K562 (cell line): ENCODE measurements at regions not wholly inside any gene's neighbourhood (a gene's known extent, or its start where the extent isn't known, plus 50 kb on each side); places are given as distances from the start of the nearest gene placed in this dataset.

Experiments used
- ATAC-seq: fragments of 200-7000 bp; cut with Tn5 transposase; 3 replicates; pipeline ENCODE4 v1.9.1; 2020; ENCODE audit warnings: moderate library complexity
- BruUV-seq: library from RNA; stranded (reverse); fragments of 400-500 nt; replicated peaks from 2 replicates; lab custom pipeline; 2021; lab: Mats Ljungman, UMichigan
- CTCF ChIA-PET: fragments of 300-600 bp; formaldehyde crosslinking; extraction: SDS; loops from one replicate; lab custom pipeline; 2021; ENCODE audit warnings: low intra/inter-chr PET ratio; lab: Yijun Ruan, JAX
- POLR2A ChIA-PET: fragments of 300-600, 350-650 bp; sonication (Branson Sonifier 250); formaldehyde crosslinking; extraction: SDS; loops from one replicate; lab custom pipeline; 2021; ENCODE audit warnings: antibody characterized with exemption, inconsistent platforms; lab: Yijun Ruan, JAX
- DNase-seq, 4 experiments: peaks; one replicate each; pipeline versions ENCODE4 v3.0.0 to v3.0.0-alpha.2; 2011 to 2018; ENCODE audit warnings: low spot score in 3 of 4, mixed read lengths in 3 of 4; ENCODE audit errors: extremely low read depth in 1 of 4
- FAIRE-seq: peaks from 2 replicates; lab custom pipeline; 2011; peaks lifted over from hg19 to GRCh38; lab: Jason Lieb, UNC
- H2AFZ ChIP-seq: 2 replicates; pipeline ENCODE4 v1.6.0; 2011; ENCODE audit warnings: low read depth, low read length, control low read depth, inconsistent platforms
- H3K27ac ChIP-seq: fragments of 200-600 bp; 3 replicates; pipeline ENCODE4 v1.8.0; 2011; ENCODE audit warnings: low read depth, mild to moderate bottlenecking, control low read depth, inconsistent platforms, low read length, moderate library complexity, mixed read lengths; ENCODE audit errors: extremely low read depth
- H3K27me3 ChIP-seq, 2 experiments: fragments of 300-600 bp in 1 of 2; 2 replicates in 1 of 2; 3 replicates in 1 of 2; pipeline versions ENCODE4 v1.6.0 to v1.8.0; 2011; ENCODE audit warnings: inconsistent platforms in 2 of 2, low read length in 2 of 2, mild to moderate bottlenecking in 1 of 2, mixed read lengths in 1 of 2, moderate library complexity in 1 of 2; ENCODE audit not compliant: control insufficient read depth in 2 of 2, insufficient read depth in 2 of 2
- H3K36me3 ChIP-seq: fragments of 300-600 bp; 3 replicates; pipeline ENCODE4 v1.8.0; 2011; ENCODE audit warnings: mild to moderate bottlenecking, low read length, inconsistent platforms; ENCODE audit not compliant: control insufficient read depth, insufficient read depth
- H3K4me1 ChIP-seq, 2 experiments: fragments of 200-600 bp in 1 of 2; replicated peaks in 1 of 2; 2 replicates in 1 of 2; 3 replicates in 1 of 2; pipeline versions ENCODE4 v1.5.1 to v1.8.0; 2011; ENCODE audit warnings: inconsistent platforms in 2 of 2, low read length in 2 of 2, mild to moderate bottlenecking in 1 of 2, mixed read lengths in 1 of 2, moderate library complexity in 1 of 2; ENCODE audit not compliant: control insufficient read depth in 2 of 2, insufficient read depth in 2 of 2
- H3K4me2 ChIP-seq: 2 replicates; pipeline ENCODE4 v1.6.1; 2011; ENCODE audit warnings: low read length, control low read depth, inconsistent platforms, mixed read lengths; ENCODE audit not compliant: insufficient read depth
- H3K4me3 ChIP-seq: fragments of 200-600 bp; sonication (generic), shearing (Covaris generic); 2 replicates; pipeline ENCODE4 v1.5.1; 2016; ENCODE audit warnings: control low read depth, inconsistent platforms
- H3K79me2 ChIP-seq: fragments of 200-600 bp; 3 replicates; pipeline ENCODE4 v1.8.0; 2011; ENCODE audit warnings: low read length, inconsistent platforms; ENCODE audit not compliant: control insufficient read depth, insufficient read depth
- H3K9ac ChIP-seq, 2 experiments: 2 replicates each; pipeline versions ENCODE4 v1.6.0 to v1.6.1; 2011; ENCODE audit warnings: low read depth in 2 of 2, low read length in 2 of 2, control low read depth in 1 of 2, inconsistent platforms in 1 of 2, mild to moderate bottlenecking in 1 of 2, mixed read lengths in 1 of 2; ENCODE audit not compliant: insufficient read depth in 1 of 2
- H3K9me1 ChIP-seq: one replicate; pipeline ENCODE4 v1.6.0; 2011; ENCODE audit warnings: inconsistent platforms, mild to moderate bottlenecking, low read length, moderate library complexity; ENCODE audit not compliant: control insufficient read depth, insufficient read depth
- H3K9me3 ChIP-seq: replicated peaks from 2 replicates; pipeline ENCODE4 v1.5.1; 2011; ENCODE audit warnings: low read depth, low read length, inconsistent platforms; ENCODE audit not compliant: control insufficient read depth, insufficient read depth
- H4K20me1 ChIP-seq: replicated peaks from 2 replicates; pipeline ENCODE4 v1.6.1; 2011; ENCODE audit warnings: low read length, inconsistent platforms, mixed read lengths; ENCODE audit not compliant: control insufficient read depth, insufficient read depth
- CTCF ChIP-seq, 3 experiments: IDR thresholded peaks in 2 of 3; conservative IDR thresholded peaks in 1 of 3; 2 replicates each; pipeline ENCODE4 v1.5.1; 2011 to 2012; ENCODE audit warnings: low read length in 3 of 3, mild to moderate bottlenecking in 3 of 3, control low read depth in 2 of 3, improper control_type of control experiment in 1 of 3, inconsistent platforms in 1 of 3, low read depth in 1 of 3, mixed read lengths in 1 of 3, moderate library complexity in 1 of 3; ENCODE audit not compliant: insufficient read depth in 2 of 3
- SPI1 ChIP-seq: IDR thresholded peaks from 2 replicates; pipeline ENCODE4 v1.6.1; 2011; ENCODE audit warnings: low read depth, low read length, control low read depth, borderline replicate concordance
- WGBS: fragments of 100-300 bp; shearing (Covaris generic); methylation state at CpG from one replicate; pipeline ENCODE4 v1.1.6; 2016; ENCODE audit warnings: low coverage, mixed read lengths; ENCODE audit not compliant: insufficient coverage; ENCODE audit errors: missing lambda C conversion rate; 5-methylcytosine and 5-hydroxymethylcytosine counted together
- in situ Hi-C: fragments of 300-500 bp; cut with MboI; formaldehyde crosslinking; loops from 4 replicates; pipeline ENCODE4 v1.15.0; 2018; ENCODE audit warnings: inconsistent platforms, mixed read lengths
- intact Hi-C: fragments of 100-400 bp; cut with micrococcal nuclease; formaldehyde crosslinking; loops from 2 replicates; pipeline ENCODE4 v1.14.2; 2022
- TF ChIP-seq, protein P1 (sequence below): sonication (generic); formaldehyde crosslinking; IDR thresholded peaks from 2 replicates; pipeline ENCODE4 v1.8.0; 2022; ENCODE audit warnings: mild to moderate bottlenecking, missing genetic modification reagents

- no peaks in the 10 kb centered on the region for H3K9me1 ChIP-seq
- FAIRE-seq (no peak), ATAC-seq (no peak), DNase-seq (peak in 3 of 4 experiments; percentile 1 to 10 (median 7))
- no peaks in the 10 kb centered on the region for H3K27me3 ChIP-seq
- intact Hi-C loops (no loop called here), in situ Hi-C loops (no loop called here)
- H2AFZ ChIP-seq = no peak overlapping the region
- H3K9ac ChIP-seq = no peak overlapping the region
- WGBS = 0% methylated on average over 8 of the region's 8 CpGs
- H3K9me3 ChIP-seq = no peaks in the 10 kb centered on the region
- H3K36me3 ChIP-seq = no peaks in the 10 kb centered on the region
- BruUV-seq = no TSS peak
- H3K4me3 ChIP-seq = no peak overlapping the region
- no peaks in the 10 kb centered on the region for H4K20me1 ChIP-seq
- POLR2A ChIA-PET = no interaction called here
- H3K4me2 ChIP-seq = no peak overlapping the region
- no peak overlapping the region for H3K27ac ChIP-seq
- H3K4me1 ChIP-seq = no peaks in the 10 kb centered on the region
- peak; percentile 60 for TF ChIP-seq SPI1
- TF ChIP-seq, protein P1, sequence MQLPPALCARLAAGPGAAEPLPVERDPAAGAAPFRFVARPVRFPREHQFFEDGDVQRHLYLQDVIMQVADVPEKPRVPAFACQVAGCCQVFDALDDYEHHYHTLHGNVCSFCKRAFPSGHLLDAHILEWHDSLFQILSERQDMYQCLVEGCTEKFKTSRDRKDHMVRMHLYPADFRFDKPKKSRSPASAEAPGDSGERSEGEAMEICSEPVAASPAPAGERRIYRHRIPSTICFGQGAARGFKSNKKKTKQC (CRISPR knock-in tag) = no peak
- TF ChIP-seq CTCF (IDR thresholded peaks at IDR 0.05 in 2 of 3, conservative IDR thresholded peaks at IDR 0.05 in 1 of 3; ENCODE audit: insufficient read depth in 2 of 3, low read depth in 1 of 3, low read length in 3 of 3) = peak in 1 of 3 experiments; percentile 5; a peak in 1 of 6 replicates
- CTCF ChIA-PET = no interaction called here
- no peaks in the 10 kb centered on the region for H3K79me2 ChIP-seq
These were observed 706.4 kb upstream of the SLC10A2 start for GRCh38 chr13:103772576-103772975.
